ENCODE measurements at regions not wholly inside any gene's neighbourhood (a gene's known extent, or its start where the extent isn't known, plus 50 kb on each side); places are given as distances from the start of the nearest gene placed in this dataset.

DNA sequence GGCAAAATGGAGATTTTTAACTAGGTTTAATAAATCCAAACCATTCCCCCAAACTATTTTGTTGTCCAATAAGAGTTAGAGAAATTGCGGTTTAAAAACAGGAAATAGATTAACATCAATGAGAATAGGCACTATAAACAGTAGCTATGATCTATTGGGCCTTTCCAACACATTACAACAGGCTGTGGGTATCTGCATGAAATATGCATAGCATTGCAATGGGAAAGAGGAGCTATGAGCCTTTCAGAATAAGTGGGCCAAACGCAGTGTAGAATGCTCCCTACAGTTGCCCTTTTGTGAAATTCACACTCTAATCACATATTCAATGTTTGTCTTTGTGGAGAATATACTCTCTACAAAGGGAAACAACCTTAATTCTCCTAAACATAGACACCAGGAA is 305.5 kb upstream of the PRMT6 start:
- no peak for DNase-seq (ENCODE audit: low spot score)
- TF ChIP-seq, protein P1, sequence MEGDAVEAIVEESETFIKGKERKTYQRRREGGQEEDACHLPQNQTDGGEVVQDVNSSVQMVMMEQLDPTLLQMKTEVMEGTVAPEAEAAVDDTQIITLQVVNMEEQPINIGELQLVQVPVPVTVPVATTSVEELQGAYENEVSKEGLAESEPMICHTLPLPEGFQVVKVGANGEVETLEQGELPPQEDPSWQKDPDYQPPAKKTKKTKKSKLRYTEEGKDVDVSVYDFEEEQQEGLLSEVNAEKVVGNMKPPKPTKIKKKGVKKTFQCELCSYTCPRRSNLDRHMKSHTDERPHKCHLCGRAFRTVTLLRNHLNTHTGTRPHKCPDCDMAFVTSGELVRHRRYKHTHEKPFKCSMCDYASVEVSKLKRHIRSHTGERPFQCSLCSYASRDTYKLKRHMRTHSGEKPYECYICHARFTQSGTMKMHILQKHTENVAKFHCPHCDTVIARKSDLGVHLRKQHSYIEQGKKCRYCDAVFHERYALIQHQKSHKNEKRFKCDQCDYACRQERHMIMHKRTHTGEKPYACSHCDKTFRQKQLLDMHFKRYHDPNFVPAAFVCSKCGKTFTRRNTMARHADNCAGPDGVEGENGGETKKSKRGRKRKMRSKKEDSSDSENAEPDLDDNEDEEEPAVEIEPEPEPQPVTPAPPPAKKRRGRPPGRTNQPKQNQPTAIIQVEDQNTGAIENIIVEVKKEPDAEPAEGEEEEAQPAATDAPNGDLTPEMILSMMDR (IDR thresholded peaks at IDR 0.05; ENCODE audit: extremely low read depth, insufficient read depth, missing control alignments): no peak
- in situ Hi-C loops (cut with MboI; ENCODE audit: low pct_unique_long_range_greater_than_20kb, low sequenced_read_pairs, unreplicated experiment): no loop called here

DNA sequence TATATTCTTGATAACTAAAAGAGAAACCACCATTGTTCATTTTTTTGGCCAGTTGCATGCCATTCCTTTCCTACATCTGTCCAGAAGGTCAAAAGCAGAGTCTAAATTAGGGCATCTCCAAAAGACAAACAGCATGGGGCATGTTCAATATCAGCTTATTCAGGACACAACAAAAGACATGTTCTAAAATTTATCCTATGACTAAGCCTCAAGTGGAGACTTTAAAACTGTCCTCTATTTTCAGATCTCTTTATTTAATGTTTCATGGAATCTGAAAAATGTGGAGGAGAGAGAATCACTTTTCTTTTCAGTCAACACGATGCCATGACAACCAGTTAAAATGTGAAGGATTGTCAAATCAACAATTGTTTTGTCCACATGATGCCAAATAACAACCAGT is 303.4 kb upstream of the PRMT6 start:
- TF ChIP-seq, protein P1 (IDR thresholded peaks at IDR 0.05; ENCODE audit: extremely low read depth, insufficient read depth, missing control alignments): no peak
- no peak for DNase-seq (ENCODE audit: low spot score)
- in situ Hi-C loops (cut with MboI; ENCODE audit: low pct_unique_long_range_greater_than_20kb, low sequenced_read_pairs, unreplicated experiment): no loop called here

DNA sequence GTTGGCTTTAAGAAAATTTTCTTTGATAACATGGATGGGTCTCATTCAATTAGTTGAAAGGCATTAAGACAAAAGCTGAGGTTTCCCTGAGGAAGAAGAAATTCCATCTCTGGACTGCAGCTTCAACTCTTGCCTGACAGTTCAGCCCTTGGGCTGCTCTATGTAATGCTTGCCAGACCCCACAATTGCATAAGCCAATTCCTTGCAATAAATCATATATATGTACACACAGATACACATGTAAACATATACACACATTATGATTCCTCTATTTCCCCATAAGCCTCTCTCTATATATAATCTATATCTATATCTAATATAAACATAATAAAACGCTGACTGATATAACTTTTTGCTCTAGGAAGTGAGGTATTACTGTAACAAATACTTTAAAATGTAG is 301.5 kb upstream of the PRMT6 start:
- in situ Hi-C loops (cut with MboI; ENCODE audit: low pct_unique_long_range_greater_than_20kb, low sequenced_read_pairs, unreplicated experiment): no loop called here
- TF ChIP-seq, protein P1 (IDR thresholded peaks at IDR 0.05; ENCODE audit: extremely low read depth, insufficient read depth, missing control alignments): no peak
- DNase-seq (ENCODE audit: low spot score): no peak

DNA sequence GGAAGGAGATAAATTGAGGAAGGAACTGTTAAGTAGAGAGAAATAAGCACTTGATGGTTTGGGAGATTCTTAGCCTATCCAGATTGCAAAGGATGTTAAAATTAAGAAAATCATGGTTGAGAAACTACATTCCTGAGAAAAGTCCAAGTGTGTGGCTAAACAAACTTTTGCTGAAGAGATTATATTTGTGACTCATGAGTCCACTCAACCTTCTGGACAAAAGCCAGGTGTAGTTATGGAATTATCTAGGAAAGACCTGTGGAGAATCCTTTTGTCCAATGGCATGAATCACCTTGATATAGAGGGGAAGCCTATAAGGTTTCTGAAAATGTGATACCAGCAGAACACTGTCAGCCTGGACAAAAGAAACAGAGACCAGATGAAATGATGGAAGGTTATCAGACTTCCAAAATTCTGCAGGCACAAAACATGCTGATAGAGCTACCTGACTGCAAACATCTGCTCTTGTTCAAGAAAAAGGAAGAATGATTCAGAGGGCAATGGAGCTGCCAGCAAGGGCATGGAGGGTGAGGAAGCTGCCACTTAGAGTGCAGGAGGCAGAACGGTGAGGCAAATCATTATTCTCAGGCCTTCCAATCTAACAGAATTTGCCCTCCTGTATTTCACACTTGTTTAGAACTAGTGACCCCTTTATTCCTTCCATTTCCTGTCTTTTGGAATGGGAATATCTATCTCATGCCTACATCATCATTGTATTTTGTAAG is 300.6 kb upstream of the PRMT6 start:
- in situ Hi-C loops (cut with MboI; ENCODE audit: low pct_unique_long_range_greater_than_20kb, low sequenced_read_pairs, unreplicated experiment): no loop called here
- DNase-seq (ENCODE audit: low spot score): no peak

DNA sequence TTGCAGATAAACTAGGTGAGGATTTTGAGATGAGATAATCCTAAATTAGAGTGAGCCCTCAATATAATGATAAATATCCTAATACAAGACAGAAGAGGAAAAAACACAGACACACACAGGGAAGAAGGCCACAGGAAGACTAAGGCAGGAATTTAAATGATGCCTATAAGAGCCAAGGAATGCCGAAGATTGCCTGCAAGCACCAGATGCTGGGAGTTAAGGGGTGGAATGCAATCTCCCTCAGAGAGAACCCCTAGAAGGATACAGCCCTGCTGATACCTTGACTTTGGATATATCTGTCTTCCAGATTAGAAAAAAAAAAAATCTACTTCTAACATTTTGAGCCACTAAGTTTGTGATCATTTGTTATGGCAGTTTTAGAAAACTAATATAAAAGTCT is 299.7 kb upstream of the PRMT6 start:
- in situ Hi-C loops (cut with MboI; ENCODE audit: low pct_unique_long_range_greater_than_20kb, low sequenced_read_pairs, unreplicated experiment): no loop called here
- TF ChIP-seq, protein P1 (IDR thresholded peaks at IDR 0.05; ENCODE audit: extremely low read depth, insufficient read depth, missing control alignments): no peak
- DNase-seq (ENCODE audit: low spot score): no peak

More for the DNA sequence above, 300.6 kb upstream of the PRMT6 start:
- TF ChIP-seq, protein P1 (IDR thresholded peaks at IDR 0.05; ENCODE audit: extremely low read depth, insufficient read depth, missing control alignments): no peak

DNA sequence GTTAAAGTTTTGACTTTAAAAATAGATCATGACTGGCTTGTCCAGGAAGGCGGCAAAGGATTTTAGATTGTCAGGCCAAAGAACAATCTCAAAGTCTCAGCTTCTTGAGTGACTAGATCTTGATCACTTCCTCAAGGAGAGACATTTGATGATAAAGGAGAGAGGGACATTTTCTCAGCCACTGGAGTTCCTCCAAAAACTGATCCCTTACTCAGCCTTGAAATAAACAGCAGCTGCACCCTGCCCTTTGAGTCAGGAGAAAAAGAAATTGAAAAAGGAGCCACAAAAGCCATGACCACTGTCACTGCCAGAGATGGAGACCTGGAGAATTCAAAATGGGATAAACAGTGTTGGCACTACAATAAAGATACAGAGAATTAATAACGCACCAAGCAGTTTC is 288.4 kb upstream of the PRMT6 start:
- in situ Hi-C loops (cut with MboI; ENCODE audit: low pct_unique_long_range_greater_than_20kb, low sequenced_read_pairs, unreplicated experiment): no loop called here
- TF ChIP-seq, protein P1 (IDR thresholded peaks at IDR 0.05; ENCODE audit: extremely low read depth, insufficient read depth, missing control alignments): no peak
- DNase-seq (ENCODE audit: low spot score): no peak

All from GM13977 (cell line).